GM19463 (cell line): ENCODE measurements at regions not wholly inside any gene's neighbourhood (a gene's known extent, or its start where the extent isn't known, plus 50 kb on each side); places are given as distances from the start of the nearest gene placed in this dataset.

ENCODE experiments used
- ATAC-seq: cut with Tn5 transposase; IDR thresholded peaks from one replicate; pipeline ENCODE4 v1.9.1; 2021; ENCODE audit warnings: mild to moderate bottlenecking, moderate library complexity; ENCODE audit not compliant: unreplicated experiment

DNA sequence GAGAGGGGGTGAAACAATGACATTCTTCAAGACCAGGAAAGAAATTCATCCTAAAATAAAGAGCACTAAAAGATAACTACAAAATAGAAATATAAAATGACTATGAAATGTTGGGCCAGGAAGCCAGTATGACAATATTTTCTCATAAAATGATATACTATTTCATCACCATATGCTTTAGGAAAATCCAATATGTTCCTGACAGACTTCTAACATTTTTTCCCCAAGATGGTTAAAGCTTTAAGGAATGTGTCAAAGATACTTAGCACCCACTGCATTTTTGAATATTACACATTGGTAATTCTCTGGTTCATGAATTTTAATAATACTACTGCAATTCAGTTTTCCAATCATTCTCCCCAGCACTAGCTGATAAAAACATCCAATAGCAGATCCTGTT, 87.7 kb upstream of the PLEKHG7 start:
- ATAC-seq: no peak

DNA sequence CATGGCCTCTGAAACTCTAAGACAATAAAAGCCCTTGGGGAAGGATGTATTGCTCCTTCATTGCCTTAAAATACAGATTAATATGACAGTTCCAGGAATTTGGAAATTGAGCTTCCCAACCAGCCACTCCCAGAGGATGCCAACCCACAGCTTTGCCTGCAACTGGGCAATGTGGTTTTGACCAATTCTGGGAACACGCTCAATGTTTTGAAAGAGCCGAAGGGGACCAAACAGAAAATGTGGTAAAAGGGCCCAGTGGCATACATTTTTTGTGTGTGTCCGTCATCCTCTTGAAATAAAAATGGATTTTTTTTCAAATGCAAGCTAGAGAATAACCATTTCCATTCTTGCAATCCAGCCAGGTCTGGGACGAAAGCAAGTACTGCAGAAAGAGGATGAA, 88.3 kb upstream of the PLEKHG7 start:
- no peak for ATAC-seq

DNA sequence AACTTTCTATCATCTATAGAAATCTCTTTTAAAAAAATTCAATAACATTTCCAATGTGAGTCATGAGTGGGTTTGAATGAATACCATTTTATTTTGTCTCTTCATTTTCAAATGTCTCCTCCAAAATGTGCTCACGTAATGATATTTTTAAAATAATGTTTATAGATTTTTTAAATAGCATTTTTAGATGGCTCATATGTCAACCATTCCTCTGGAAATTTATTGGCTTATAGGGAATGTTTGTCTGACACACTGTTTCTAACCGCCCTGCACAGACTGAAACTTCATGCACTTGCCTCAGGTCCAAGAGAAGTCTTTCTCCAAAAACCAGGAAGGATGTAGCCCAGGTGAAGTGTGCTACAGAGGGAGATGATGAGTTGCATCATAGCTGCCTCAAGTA, 88.8 kb upstream of the PLEKHG7 start:
- no peak for ATAC-seq

DNA sequence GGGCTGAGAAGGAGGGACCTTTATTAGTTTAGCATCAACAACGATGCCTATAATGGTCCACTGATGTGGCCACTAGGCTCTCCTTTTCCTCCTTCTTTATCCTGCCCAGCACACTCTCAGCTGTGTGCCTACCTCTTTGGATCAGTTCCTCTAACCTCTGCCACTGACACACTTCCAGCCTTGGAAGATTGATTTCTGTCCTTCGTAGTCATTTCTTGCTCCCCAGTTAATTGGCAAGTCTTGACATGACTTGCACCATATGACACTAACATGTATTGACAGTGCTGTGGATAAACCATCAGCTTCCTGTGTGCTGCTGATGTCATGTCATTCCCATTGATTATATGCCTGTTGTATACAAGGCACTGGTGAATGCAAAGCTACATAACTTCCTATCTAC, 90.2 kb upstream of the PLEKHG7 start:
- ATAC-seq: no peak

DNA sequence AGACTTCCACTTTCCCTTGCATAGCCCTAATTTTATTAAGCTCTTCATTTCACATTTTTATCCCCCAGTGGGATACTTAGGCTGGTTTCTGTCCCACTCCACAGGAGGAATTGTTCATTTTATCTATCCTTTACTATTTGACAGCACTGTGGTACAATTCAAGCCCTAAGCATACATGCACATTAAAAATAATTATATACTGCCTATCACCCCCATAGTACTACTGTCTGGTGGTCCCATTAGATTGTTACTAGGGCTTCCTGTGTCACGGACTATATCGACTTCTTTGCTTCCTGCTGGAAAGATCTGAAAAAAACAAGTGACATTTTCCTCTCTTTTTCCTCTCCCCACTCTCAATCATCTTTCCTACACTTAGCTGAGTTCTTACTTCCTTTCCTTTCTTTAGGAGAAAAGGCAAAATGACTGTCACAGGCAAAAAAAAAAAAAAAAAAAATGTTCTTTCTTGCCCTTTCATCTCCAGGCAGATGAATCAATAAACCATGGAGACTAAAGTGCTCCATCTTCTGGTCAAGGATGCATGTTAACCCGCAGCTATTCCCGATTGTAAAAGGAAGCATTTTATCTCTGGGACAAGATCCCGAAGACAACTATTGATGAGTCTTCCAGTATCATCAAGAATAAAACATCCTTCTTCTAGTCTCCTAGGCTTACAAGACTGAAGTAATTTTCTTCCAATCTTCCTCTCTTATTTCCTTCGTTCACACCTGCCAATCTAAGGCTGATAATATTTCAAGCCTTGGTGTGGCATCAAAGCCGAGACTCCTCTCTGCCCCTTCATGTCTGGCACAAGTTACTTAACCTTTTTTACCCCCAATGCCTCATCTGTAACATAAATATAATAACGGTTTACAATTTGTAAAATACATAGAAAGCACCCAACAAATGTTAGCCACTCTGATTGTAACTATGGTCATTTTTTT, 94.4 kb upstream of the PLEKHG7 start:
- ATAC-seq: no peak

DNA sequence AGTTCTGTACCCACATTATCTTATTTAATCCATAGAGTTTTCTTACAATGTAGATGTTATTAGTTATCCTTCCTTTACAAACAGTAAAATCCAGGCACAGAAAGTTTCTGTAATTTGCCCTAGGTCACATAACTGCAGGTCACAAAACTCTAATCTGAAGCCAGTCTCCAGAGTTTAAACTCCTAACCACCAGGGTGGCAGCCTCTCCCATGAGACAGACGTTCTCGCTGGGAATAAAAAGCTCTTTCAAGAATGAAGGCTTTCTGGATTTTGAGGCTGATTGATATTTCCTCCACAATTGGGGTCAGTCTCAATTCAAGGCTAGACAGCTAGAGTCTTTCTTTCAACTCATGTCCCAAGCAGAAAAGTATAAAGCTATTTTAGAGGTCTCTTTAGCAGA, 95.8 kb upstream of the PLEKHG7 start:
- no peak for ATAC-seq

DNA sequence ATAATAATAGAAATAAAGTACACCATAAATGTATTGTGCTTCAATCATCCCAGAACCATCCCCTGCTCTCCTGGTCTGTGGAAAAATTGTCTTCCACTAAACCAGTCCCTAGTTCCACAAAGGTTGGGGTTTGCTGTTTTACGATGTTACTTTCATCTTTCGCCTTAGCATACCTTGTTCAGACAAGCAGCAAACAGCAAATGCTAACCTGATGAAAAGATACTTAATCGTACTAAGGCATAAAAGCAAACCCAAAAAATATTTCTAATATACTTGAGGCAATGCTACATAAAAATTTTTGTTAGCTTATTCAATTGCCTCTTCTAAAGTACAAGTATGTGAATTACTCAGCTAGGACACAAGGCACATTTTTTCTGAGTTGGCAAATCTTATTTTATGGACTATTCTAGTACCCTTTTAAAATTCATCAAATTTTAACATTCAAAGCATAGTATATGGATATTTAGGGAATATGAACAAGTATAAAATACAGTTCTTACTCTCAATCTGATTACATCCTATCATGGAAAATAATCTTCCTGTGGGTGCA, 97.1 kb upstream of the PLEKHG7 start:
- no peak for ATAC-seq

DNA sequence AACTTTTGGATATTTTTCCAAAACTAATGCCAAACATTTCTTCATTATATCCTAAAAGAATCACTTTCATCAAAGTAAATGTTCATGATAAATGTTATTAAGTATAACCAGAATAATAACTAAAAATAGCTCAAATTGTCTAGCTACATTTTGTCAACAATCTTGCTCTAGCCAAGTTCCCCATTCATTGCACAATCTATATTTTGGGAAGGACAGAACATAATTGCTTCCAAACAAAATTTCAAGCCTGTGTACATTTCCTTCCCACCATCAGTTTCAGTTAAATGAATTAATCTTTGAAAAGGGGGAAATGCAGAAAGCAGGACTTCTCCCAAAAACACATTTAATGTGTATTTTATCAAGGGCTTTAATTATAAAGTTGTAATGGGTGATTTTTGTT, 98.0 kb upstream of the PLEKHG7 start:
- ATAC-seq: no peak

DNA sequence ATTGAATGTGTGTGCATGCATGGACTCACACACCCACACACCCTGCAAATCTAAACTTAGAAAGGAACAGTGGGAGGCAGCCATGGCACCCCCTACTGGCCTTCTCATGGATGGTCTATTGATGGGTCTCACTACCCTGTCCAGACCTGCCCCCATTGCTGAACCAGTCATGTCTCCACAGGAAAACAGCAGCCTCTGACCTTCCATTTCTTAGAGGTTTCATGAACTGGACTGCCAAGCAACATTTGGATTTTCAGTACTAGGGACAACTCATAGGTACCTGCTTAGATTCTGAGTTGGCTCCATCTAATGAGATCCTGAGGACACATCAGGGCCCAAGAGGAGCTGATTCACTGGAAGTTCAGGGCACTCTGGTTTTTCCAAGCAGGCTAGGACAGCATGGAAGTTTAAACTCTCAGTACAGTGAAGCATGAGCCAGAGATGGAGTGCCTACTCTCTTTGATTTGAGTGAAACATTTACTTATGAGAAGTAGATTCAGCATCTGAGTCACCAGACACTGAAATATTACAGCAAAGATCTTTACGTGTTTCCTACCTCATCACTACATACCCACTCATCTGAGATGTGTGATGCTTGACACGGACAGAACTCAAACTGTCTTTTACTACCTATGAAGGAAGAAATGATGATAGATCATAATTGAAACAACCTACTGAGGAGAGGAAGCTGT, 98.9 kb upstream of the PLEKHG7 start:
- ATAC-seq: no peak

DNA sequence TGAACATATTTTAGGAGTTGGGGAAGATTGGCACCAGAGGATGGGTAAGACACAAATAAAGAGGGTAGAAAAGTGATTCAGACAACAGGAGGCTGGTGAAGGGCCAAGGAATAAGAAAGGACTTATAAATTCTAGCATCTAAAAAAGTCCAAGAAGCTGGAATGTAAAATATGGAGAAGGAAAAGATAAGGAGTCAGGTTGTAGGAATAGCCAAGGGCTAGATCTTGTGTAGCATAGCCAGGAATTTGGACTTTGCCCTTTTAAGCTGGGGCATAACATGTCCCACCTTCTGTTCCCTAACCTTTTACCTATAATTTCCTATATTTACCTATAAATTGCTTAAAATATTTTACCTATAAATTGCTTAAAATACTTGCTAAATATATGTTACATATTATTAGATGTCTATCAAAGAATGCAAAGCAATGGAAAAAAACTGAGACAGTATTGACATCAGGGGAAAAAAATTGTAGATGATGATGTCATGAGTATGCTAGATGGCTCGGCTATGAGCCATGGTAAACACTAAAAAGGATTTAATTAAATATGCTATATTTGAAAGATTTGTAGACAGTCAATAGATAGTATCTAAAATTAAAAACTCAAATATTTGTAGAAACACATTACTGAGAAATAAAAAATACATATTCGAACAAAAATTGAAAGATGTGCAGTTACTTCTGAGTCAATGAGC, 99.7 kb upstream of the PLEKHG7 start:
- no peak for ATAC-seq

DNA sequence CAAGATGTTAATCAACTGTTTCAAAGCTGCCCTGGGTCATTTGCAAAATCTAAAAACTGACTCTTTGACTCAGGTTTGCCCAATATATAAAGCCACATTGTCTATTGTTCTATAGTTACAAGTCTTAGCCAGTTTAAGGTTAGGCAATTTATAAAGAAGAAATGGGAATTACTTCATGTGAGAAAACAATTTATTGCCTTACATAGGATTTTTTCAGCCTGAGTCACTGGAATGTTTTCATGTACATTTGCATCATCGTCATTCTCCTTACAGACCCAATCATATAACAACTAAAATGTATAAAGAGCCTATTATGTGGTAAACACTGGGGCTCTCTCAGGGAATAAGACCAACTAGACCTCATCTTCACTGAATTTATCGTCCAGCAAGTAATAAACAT, 100.3 kb upstream of the PLEKHG7 start:
- no peak for ATAC-seq

DNA sequence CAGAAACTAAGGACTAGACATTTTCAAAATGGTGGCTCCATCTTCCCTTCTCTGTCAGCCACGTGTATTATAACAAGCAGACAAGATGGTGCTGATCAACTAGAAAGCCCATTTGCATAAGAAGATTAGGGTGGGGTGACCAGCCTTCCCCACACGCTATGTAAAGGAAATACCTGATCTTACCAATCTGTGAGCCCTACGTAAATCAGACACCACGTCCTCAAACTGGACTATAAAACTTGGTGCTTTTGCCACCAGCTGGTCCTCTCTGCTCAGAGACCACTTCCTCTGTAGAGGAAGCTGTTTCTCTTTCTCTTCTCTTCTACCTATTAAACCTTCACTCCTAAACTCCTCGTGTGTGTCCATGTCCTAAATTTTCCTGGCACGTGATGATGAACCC, 101.1 kb upstream of the PLEKHG7 start:
- no peak for ATAC-seq

DNA sequence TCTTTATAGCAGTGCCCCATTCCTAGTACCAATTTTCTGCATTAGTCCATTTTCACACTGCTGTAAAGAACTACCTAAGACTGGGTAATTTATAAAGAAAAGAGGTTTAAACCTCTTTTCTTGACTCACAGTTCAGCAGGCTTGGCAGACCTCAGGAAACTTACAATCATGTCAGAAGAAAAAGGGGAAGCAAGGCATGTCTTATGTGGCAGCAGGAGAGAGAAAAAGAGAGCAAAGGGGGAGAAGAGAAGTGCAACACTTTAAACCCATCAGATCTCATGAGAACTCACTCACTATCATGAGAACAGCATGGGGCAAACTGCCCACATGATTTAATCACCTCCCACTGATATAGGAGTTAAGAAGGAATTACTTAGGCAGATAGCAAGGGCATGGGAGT, 101.6 kb upstream of the PLEKHG7 start:
- no peak for ATAC-seq

DNA sequence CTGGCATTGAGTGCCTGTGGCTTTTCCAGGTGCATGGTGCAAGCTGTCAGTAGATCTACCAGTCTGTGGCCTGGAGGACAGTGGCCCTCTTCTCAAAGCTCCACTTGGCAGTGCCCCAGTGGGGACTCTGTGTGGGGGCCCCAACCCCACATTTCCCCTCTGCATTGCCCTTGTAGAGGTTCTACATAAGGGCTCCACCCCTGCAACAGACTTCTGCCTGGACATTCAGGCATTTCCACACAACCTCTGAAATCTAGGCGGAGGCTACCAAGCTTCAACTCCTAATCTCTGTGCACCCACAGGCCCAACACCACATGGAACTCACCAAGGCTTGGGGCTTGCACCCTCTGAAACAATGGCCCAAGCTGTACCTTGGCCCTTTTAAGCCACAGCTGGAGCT, 102.7 kb upstream of the PLEKHG7 start:
- no peak for ATAC-seq

DNA sequence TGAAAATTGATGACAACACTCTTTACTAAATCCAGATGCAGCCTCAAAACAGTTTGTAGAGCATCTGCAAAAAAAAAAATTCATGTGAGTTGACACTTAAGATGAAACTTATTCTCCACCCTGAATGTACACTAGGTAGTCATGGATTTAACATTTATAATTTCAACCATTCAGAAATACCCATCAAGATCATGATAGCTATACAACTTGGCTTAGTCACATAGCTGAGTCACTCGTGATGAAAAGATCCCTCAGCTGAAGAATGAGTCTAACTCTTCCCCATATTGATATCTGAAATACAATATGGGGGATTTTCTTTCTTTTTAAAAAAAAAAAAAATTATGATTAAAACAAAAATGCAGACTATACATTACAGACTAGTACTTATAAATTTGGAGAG, 104.8 kb upstream of the PLEKHG7 start:
- no peak for ATAC-seq

DNA sequence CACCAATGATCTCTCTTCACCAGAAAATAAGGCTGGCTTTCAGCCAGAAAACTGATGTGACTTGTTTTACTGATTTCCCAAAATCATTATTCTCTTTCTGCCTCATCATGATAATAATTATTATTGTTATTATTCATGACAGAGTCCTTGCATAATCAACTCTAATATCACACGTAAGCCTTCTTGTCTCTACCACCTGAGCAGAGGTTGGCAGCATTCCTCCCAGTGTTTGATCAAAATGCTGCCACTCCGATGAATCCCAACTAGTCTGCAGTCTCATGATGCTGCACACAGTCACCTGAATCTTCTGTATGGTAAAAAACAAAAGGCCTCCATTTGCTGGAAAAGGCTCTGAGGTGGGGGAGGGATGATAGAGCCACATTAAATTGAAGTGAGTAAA, 105.7 kb upstream of the PLEKHG7 start:
- no peak for ATAC-seq

DNA sequence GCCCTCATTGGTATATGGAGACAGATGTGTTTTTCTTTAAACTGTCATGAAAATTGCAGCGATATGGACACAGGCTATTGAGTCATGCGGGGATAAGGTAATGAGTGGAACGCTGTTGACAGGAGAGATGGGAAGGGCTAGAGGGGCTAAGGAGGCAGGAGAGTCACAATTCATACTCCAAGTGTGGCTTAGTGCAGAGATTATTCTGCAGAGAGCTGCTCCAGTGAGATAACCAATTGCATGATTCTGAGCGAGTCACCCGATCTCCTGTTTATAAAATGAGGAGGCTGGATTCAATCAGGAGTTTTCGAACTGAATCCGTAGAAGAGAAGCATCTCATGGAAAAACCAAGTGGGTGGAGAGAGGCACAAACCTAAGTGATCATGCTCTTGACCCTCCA, 106.4 kb upstream of the PLEKHG7 start:
- no peak for ATAC-seq

DNA sequence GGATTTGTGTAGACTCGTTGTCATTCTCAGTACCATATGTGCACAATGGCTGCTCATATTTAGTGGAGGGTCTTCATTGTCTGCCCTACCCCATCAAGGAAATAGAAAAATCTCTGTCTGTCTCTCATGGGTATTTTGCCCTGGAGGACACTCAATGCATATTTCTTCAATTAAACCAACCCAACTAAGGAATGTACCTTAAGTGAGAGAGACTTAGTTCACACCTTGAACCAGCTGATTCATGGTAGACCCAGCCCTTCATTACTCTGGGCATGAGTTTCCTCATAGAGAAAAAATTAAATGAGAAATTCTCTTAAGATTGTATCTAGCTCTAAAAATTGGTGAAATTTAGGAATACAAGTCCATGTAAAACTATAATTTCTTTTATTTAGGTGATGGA, 107.1 kb upstream of the PLEKHG7 start:
- ATAC-seq: no peak

DNA sequence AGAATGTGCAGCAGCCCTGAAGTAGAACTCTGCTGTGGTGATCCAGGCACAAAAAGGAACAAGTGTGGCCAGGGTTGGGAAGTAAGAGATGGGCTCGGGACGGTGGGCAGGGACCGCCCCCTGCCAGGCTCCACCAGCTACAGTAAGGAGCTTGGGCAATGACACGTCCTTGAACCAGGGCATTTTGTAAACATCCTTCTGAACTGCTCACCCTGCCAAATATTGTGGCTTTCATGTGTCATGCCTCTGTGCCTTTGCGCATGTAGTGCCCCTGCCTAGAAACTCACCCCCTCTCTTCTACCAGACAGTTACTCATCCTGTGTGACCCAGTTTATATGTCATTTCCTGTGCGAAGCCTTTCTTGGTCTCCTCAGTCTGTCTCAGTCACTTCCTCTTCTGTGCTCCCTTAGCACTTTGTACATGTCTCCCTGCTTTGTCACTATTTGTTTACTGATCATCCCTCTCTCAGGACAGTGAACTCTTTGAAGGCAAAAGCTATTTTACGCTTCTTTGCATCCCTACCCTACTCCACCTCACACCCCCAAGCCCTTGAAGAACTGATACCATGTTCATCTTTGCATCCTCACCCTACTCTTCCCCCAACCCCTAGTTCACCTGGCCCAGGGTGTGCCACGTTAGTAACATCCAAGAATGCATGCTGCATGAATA, 108.9 kb upstream of the PLEKHG7 start:
- ATAC-seq: peak; percentile 100

DNA sequence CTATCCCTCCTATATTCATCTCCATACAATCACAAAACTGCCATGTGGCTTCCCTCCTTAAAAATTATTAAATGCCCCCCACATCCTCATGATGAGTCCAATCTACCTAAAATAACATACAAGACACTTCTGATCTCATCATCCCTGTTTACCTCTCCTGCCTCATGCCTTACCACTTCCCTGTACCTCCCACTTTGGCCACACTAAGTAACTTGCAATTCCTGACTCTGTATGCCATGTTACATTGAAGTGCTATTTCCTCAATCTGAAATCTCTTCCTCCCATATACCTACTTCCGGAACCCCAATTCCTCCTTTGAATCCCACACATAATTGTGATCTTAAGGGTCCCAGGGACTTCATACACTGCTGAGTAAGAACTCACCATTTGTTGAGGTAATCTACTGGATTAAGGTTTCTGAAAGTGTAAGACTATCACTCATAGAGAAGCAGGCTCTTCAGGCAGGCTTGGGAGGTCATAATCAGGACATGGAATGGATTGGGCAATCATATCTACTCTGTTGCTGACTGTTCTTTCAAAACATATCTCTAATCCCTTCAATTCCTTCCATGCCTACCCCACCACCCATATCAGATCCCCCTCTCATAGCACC, 117.6 kb upstream of the PLEKHG7 start:
- ATAC-seq: no peak

DNA sequence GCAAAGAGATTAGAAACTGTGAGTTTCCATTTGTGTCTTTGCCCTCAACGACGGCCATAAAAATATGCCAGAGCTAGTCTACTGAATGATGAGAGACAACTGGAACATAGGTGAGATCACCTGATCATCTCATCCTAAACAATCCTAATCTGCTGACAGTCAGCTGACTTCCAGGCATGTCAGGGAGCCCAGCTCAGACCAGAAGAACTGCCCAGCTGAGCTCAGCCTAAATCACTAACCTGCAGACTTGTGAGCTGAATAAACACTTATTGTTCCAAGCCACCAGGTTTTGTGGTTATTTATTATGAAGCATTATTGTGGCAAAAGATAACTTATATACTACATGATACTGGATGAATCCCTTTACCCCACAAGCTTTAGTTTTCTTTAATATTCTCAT, 118.9 kb upstream of the PLEKHG7 start:
- no peak for ATAC-seq
